Activated CD4-positive, alpha-beta T cell treated with anti-CD3 and anti-CD28 coated beads, Interleukin-2, amount 50 U/mL, for 24 hours (primary cell): ENCODE measurements at regions not wholly inside any gene's neighbourhood (a gene's known extent, or its start where the extent isn't known, plus 50 kb on each side); places are given as distances from the start of the nearest gene placed in this dataset.

Experiments
- DNase-seq, 2 donors: peaks; one replicate each; pipeline ENCODE4 v3.0.0-alpha.2; 2020; ENCODE audit warnings: low read depth in 1 of 2, low spot score in 1 of 2

GRCh38 chr3:159216311-159216710 is 414.5 kb downstream of the MFSD1 start:
- DNase-seq, result no peak

DNA sequence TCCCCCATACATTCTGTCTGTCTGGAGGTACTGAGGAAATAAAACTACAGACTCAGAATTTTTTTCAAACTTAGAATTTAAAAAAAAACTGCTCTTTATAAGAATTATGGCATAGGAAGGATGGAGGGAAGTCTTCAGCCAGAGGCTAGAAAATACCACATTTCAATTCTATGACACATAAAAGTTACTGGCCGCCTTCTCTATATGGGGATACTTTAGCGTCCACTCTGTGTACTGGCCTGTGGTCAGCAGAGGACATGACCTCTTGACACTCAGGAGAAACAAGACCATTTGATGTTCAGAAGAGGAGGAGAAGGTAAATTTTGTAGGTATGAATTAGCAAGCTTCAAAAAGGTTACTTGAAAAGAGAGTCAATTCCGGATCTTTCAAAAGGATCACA is 417.4 kb downstream of the MFSD1 start:
- no peak for DNase-seq

- no peak for DNase-seq
Measured at GRCh38 chr3:159221335-159221734, 419.5 kb downstream of the MFSD1 start.

GRCh38 chr3:159229116-159229680 is 427.3 kb downstream of the MFSD1 start:
- no peak for DNase-seq

DNA sequence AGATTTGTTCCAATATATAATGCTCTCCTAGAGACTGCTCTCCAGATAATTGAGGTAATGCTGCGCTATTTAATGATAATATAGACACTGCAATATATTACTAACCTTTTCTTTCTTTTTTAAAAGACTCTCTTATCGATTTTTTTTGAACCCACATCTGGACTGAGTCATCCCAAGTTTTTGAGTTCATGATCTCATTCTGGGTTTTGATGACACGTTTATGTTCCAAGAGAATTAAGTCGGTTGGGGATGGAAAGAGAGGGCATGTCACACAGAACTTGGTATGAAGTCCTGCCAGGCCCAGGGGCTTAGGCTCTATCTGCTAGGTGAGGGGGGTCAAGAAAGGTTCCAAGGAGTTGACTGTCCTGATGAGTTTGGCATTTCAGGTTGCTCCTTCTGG is 431.1 kb downstream of the MFSD1 start:
- no peak for DNase-seq

GRCh38 chr3:159233734-159234133 is 431.9 kb downstream of the MFSD1 start:
- no peak for DNase-seq

DNA sequence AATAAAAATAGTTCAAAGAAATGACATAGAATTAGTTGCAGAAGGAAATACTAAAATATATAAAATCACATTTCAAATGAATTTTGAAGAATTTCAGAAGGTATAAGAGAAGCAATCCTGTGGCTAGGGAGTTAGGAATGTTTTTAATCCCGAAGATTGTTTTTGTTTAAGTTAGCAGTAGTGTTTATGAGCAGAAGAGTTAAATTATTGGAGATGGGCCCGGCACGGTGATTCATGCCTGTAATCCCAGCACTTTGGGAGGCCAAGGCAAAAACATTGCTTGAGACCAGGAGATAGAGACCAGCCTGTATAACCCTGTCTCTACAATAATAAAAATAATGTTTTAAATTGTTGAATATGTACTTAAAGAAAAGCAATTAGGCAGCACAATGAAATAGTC is 432.5 kb downstream of the MFSD1 start:
- no peak for DNase-seq

DNA sequence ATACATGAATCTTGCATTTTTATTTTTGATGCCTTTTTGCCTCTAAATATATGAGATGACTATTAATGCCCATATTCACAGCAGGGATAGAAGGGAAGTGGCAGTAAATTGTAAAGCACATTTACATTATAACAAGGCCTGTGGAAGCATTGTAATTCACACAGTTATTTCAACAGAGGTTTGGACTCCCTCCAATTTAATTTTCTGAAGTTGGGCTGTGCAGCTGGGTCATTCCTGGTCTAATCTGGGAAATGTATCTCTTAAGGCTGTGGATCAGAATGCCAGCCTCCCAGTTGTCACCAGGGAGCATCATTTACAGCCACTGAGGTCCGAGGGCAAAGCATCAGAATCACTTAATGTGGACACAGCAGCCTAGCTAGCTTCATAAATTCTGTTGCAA is 434.5 kb downstream of the MFSD1 start:
- no peak for DNase-seq

GRCh38 chr3:159237226-159237625 is 435.4 kb downstream of the MFSD1 start:
- no peak for DNase-seq

DNA sequence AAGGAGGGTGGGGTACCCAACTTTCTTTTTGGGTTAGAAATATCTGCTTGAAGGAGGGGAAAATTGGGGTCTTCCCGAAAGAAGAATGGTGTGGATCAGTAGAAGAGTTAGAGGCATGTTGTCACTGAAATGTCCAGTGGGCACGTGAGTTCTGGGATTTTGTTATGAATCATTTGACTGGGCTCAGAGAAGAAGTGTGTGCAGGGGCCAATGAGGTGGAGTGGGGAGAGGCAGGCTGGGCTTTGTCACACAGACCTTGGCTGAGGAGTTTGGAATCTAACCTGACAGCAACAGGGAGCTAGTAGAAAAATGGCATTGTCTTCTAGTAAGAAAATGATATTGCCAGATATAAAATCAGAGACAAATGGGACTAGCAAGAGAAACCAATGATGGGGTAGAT is 436.8 kb downstream of the MFSD1 start:
- DNase-seq, result no peak

GRCh38 chr3:159239059-159239458 is 437.2 kb downstream of the MFSD1 start:
- no peak for DNase-seq

DNA sequence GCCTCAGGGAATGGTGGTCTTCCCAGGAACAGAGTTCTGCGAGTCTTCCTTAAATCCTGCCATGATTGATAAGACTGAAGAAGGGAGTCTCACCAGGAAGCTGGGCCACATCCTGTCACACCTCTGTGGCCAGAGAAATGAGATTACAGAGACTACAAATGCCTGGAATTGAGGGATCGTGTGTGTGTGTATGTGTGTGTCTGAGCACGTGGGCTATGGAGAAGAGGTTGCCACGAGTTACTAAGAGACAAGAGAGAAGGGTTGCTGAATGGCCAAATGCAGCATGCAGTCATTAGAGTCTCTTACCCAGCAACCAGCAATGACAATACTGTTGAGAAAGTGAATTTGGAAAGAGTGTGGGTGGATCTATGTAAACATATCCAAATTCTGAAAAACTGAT is 443.1 kb downstream of the MFSD1 start:
- DNase-seq, result no peak

GRCh38 chr3:159245871-159246270 is 444.0 kb downstream of the MFSD1 start:
- no peak for DNase-seq

GRCh38 chr3:159246385-159246784 is 444.5 kb downstream of the MFSD1 start:
- no peak for DNase-seq

DNA sequence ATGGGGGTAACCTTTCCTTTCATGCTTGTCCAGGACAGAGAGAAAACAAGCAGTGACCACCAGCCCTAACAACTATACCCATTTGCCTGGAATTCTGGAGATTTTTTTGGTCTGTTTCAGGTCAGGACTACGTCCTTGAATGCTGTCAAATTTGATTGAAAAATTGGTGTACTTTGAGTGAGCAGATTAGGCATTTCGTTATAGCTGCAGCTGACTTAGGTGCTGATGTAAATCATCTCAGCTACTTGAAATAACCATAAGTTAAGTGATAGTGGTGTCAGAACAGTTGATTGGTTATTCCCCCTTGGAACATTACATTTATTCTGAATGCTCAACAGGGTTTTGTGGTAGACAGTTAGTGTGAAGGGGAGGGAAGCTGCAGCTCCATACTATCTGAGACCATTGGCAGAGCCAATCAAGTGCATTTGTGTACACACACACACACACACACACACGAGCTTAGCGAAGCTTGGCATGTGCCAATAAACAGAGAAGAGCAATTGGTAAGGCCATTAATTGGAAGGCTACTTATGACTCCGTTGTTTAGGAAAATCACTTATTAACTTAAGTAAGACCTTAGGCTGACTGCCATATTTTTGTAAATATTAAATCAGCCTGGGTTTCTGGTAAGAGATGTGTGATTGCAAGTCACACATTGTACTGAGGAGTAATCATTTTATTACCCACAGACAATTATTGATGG is 447.8 kb downstream of the MFSD1 start:
- DNase-seq, result no peak

DNA sequence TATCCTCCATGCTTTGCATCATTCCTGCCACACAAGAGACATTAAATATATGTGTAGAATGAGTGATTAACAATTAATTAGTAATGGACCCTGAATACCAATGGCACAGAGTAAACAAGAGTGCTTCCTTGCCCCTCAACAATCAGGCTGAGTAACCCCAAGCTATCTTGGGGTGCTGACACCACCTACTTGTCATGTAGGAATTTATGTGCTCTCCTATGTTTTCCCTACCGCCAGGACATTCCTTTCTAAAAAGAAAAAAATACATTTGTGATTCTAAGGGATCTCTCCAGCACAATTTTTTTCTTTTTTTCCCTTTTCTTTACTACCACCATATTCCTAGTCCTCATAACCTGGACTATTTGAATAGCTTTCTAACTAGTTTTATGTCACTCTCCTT is 449.1 kb downstream of the MFSD1 start:
- no peak for DNase-seq

GRCh38 chr3:159252274-159252673 is 450.4 kb downstream of the MFSD1 start:
- DNase-seq, result no peak

DNA sequence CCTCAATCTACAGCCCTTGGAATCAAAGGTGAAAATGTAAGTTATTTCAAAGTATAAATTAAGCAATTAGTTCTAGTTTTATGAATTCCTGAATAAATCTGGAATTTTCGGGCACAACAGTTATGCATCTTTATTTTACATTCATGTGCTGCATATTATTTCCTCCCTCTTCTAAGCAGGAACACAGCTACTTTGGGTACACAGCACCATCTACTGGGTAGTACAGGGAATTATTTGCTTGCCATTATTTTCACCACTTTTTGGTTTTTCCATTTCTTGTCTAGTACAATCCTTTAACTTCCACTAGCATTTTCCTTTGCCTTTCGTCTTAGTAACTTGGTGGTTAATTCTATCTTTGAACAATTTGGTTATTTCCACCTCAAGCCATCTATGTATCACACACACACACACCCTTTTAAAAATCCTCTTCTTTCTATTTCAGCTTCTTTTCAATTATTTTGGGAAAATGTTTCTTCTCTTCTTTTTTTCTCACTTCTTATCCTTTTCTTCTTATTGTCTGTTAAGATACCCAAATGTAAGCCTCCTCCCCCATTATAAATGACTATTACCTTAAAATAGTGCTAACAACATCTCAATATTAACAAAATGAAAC is 451.0 kb downstream of the MFSD1 start:
- DNase-seq, result no peak

- no peak for DNase-seq
Measured at GRCh38 chr3:159253860-159254259, 452.0 kb downstream of the MFSD1 start.

DNA sequence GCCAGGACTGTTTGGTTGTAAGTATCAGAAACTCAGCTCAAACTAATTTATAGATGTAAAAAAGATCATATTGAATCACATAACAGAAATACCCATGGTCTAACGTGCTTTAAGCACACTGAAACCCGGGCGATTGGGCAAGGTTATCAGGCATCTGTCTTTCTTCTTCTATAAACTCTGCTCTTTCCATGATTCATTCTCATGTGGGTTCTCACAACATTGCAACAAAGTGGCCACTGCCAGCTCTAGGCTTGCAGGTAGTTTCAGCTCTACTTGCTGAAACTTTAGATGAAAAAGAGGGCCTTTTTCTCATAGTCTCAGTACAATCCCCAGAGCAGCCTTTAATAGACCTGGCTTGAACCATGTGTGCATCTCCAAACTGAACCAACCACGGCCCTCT is 456.1 kb downstream of the MFSD1 start:
- no peak for DNase-seq

- no peak for DNase-seq
Measured at GRCh38 chr3:159258934-159259333, 457.1 kb downstream of the MFSD1 start.

DNA sequence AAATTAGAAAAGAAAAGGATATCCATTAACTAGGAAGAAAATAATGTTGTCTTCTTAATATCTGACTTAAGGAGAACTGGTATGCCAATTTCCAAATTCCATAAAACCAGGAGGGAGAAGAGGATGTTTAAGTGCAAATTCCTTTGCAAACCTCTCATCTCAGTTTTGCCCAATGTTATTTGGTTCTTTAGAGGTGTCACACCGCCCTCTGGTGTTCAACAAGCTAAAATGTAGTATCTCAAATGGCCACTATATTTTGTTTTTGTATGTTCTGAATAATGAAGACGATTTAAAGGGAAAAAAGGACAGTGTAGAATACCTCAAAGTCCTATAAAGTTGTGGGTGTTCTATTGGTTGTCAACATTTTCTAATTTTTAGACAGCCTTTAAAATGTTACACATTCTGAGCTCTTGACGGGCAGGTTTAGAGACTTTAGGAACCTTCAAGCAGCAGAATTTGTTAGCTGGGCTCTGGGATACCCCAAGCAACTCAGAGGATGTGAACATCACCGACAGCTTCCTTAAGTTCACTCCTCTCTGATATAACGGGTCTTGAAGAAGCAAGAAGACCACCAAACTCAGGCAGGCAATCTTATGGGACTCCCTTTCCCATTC is 458.3 kb downstream of the MFSD1 start:
- DNase-seq, result peak in 1 of 2 donors; percentile 20
